ENCODE measurements at regions not wholly inside any gene's neighbourhood (a gene's known extent, or its start where the extent isn't known, plus 50 kb on each side); places are given as distances from the start of the nearest gene placed in this dataset.
"Not testable (repeated sequence)": the region's sequence is repeated elsewhere in the genome, so short reads cannot be mapped to it uniquely, and the experiment has no call there.

DNA sequence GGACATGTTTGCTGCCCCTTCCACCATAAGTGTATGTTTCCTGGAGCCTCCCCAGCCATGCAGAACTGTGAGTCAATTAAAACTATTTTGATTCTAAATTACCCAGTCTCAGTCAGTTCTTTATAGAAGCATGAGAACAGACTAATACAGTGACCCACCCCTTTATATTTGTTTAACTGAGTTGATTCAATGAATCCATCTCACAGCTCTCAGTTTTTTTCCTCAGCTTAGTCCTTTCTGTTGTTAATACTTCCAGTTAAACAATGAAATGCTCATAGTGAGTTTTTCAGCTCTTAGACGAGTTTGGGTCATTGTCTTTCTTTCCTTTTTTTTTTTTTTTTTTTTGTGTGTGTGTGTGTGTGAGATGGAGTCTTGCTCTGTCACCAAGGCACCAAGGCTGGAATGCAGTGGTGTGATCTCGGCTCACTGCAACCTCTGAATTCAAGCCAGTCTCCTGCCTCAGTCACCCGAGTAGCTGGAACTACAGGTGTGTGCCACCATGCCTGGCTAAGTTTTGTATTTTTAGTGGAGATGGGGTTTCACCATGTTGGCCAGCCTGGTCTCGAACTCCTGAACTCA, 627.4 kb downstream of the SPATA31A7 start:
- not testable (repeated sequence) for DNase-seq (ENCODE audit: low read depth)

DNA sequence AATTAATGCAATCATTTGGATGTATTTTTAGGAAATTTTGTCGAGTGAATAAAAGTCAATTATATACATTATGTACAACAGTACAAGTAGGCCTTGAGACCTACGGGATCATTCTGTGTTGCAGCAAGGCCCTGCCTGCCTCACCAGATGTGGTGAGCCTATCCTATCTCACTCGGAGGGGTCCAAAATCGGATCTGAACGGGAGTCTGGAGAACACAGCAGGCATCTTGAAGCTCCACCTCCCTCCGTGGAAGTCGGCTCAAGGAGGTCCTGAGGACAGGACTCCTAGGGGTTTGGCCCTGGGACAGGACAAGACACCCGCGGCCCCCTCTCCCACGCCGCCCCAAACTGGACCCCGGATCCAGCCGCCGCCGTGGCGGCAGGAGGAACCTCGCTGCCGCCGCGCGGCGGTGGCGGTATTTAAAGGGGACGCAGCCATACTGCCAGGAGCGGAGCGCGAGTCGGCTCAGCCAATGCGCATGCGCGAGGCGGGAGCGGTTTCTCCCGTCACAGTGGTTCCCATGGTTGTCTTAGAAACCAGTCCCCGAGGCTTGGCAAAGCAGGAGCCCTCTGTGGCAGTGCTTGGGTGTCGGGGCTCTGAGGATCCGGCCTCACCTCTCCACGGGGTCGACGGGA, 663.9 kb downstream of the SPATA31A7 start:
- DNase-seq (ENCODE audit: low read depth), result peak; percentile 64

DNA sequence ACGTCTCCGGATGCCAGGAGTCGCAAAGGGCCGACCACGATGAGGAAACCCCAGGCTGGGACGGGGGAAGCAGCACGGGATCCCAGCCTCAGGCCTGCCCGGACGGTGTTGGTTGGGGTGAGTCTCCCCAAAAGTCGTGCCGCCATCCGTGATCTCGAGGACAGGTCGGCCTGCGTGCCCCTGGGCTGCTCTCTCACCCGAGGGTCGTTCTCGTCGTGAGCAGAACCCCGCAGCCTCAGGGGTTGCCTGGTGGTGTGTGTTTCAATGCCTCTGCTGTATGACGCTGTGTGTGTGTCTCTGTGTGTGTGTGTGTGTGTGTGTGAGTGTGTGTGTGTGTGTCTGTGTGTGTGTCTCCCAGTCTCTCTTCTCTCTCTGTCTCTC, 664.4 kb downstream of the SPATA31A7 start:
- not testable (repeated sequence) for DNase-seq (ENCODE audit: low read depth)

DNA sequence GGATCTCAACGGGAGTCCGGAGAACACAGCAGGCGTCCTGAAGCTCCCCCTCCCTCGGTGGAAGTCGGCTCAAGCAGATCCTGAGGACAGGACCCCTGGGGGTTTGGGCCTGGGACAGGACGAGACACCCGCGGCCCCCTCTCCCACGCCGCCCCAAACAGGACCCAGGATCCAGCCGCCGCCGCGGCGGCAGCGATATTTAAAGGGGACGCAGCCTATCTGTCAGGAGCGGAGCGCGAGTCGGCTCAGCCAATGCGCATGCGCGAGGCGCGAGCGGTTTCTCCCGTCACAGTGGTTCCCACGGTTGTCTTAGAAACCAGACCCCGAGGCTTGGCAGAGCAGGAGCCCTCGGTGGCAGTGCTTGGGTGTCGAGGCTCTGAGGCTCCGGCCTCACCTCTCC, 666.4 kb downstream of the SPATA31A7 start:
- DNase-seq (ENCODE audit: low read depth), result not testable (repeated sequence)

DNA sequence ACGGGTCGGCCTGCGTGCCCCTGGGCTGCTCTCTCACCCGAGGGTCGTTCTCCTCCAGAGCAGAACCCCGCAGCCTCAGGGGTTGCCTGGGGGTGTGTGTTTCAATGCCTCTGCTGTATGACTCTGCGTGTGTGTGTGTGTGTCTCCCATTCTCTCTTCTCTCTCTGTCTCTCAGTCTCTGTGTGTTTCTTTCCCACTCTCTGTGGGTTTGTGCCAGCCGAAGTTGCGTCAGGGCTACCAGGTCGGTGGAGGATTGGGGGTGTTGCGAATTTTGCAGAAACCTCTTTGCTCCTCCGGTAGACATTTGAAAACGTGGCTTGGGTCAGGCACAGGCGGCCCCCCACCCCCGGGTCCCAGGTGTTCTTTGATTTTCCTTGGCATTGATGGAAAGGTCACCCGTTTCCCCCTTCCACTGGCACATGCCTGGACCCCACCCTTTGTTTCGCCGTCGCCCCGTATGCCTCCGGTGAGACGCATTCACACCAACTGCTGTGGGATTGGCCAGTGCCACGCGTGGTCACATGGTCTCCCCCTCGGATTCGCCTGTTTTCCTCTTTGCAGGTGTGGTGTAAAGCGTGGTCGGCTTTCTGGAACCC, 667.1 kb downstream of the SPATA31A7 start:
- not testable (repeated sequence) for DNase-seq (ENCODE audit: low read depth)

DNA sequence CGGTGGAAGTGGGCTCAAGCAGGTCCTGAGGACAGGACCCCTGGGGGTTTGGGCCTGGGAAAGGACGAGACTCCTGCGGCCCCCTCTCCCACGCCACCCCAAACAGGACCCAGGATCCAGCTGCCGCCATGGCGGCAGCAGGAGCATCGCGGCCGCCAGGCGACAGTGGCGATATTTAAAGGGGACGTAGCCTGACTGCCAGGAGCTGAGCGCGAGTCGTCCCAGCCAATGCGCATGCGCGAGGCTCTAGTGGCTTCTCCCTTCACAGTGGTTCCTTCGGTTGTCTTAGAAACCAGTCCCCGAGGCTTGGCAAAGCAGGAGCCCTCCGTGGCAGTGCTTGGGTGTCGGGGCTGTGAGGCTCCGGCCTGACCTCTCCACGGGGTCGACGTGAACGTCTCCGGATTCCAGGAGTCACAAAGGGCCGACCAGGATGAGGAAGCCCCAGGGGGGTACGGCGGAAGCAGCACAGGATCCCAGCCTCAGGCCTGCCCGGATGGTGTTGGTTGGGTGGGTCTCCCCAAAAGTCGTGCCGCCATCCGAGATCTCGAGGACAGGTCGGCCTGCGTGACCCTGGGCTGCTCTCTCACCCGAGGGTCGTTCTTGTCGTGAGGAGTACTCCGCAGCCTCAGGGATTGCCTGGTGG, 668.0 kb downstream of the SPATA31A7 start:
- DNase-seq (ENCODE audit: low read depth), result not testable (repeated sequence)

DNA sequence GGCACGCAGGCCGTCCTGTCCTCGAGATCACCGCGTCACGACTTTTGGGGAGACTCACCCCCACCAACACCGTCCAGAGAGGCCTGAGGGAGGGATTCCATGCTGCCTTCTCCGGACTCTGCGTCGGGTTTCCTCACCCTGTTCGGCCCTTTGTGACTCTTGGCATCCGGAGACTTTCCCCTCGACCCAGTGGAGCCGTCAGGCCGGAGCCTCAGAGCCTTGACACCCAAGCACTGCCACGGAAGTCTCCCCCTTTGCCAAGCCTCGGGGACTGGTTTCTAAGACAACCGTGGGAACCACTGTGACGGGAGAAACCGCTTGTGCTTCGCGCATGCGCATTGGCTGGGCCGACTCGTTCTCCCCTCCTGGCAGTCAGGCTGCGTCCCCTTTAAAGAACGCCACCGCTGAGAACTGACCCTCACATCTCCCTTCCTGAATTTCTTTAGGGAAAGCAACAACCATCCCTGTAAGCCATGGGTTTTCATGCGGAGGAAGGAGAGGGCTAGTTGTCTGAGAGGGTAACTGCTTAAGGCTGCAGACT, 672.7 kb downstream of the SPATA31A7 start:
- DNase-seq (ENCODE audit: low read depth), result peak; percentile 48

DNA sequence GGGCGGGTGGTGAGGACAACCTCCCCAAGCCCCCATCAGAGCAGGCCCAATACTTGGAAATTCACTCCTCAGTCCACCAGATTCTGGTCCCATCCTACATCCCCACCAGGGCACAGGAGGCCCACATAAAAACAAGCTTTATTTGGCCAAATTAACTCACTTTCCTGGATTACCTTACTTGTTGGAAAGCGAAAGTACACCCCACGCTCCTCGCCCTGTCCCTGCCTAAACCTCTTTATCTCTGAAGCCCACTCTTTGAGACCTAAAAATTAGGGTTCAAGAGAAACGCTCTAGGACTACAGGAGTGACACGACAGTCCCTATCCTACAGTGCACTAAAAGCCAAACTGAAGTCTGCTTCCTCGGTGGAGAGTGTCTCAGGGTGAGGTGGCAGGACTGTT, 674.6 kb downstream of the SPATA31A7 start:
- not testable (repeated sequence) for DNase-seq (ENCODE audit: low read depth)

DNA sequence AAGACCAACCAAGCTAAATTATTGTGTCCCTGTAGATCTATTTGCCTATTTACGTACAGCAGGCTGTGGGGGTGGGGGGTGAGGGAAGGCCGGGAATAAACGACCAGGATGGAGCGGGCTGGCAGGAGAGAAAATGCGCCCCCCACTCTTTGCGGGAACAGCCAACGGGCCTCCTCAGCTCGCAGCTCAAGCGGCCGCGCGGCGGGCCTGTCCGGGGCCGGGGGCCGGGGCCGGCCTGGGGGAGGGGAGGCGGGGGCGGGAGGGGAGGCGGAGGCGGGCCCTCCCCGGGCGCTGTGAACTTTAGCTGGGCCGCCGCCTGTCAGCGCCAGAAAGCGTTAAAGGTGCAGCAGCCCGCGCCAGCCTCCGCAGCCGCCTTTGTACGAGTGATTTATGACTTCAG, 679.1 kb downstream of the SPATA31A7 start:
- not testable (repeated sequence) for DNase-seq (ENCODE audit: low read depth)

DNA sequence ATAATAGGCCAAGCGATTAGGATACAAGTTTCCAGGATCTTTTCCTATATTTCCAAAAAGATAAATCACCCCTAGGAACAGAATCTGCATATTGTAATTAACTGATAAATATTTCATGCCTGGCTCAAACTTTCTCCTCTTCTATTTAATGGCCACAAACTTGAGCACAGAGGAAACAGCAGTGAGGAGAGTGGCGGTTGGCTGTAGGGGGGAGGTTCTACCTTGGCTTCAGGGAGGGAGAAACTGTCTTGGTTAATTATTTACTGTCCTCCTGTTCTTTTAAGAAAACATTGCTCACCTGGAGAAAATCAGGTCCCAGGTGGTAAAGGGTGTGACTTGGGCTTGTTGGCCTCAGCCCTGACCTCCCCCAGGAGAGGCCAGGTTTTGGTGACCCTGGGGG, 682.5 kb downstream of the SPATA31A7 start:
- DNase-seq (ENCODE audit: low read depth), result not testable (repeated sequence)

Data from activated gamma-delta T cell treated with anti-CD3 and anti-CD28 coated beads, Interleukin-2, amount 50 U/mL, for 16 hours (primary cell).